IMR-90 (cell line): ENCODE measurements at regions not wholly inside any gene's neighbourhood (a gene's known extent, or its start where the extent isn't known, plus 50 kb on each side); places are given as distances from the start of the nearest gene placed in this dataset.

Source experiments
- ATAC-seq: fragments of 200-7000 bp; cut with Tn5 transposase; 2 replicates; pipeline ENCODE4 v1.9.1; 2020; ENCODE audit warnings: low read depth, mild to moderate bottlenecking, moderate library complexity
- BruUV-seq: library from RNA; stranded (reverse); fragments of 400-500 nt; replicated peaks from 2 replicates; lab custom pipeline; 2021; lab: Mats Ljungman, UMichigan
- CTCF ChIA-PET: fragments of 300-600 bp; formaldehyde crosslinking; extraction: SDS; loops from one replicate; lab custom pipeline; 2021; ENCODE audit warnings: antibody characterized with exemption; lab: Yijun Ruan, JAX
- POLR2A ChIA-PET: fragments of 300-600 bp; sonication (Branson Sonifier 250); formaldehyde crosslinking; loops from one replicate; lab custom pipeline; 2022; ENCODE audit warnings: antibody characterized with exemption; ENCODE audit not compliant: unreplicated experiment; lab: Charles Lee
- DNase-seq: peaks from one replicate; pipeline ENCODE4 v3.0.0; 2013
- H2AFZ ChIP-seq: replicated peaks from 2 replicates; pipeline ENCODE3; 2013; ENCODE audit warnings: low read length, mild to moderate bottlenecking; ENCODE audit not compliant: poor library complexity
- H2AK5ac ChIP-seq: 2 replicates; pipeline ENCODE4 v1.6.1; 2013; ENCODE audit warnings: low read depth, low read length, inconsistent platforms
- H2AK9ac ChIP-seq: replicated peaks from 2 replicates; pipeline ENCODE3; 2013; ENCODE audit warnings: mild to moderate bottlenecking, low read depth, low read length, moderate library complexity; ENCODE audit not compliant: poor library complexity
- H2BK120ac ChIP-seq: 2 replicates; pipeline ENCODE4 v1.6.1; 2013; ENCODE audit warnings: low read depth, low read length, inconsistent platforms
- H2BK15ac ChIP-seq: 3 replicates; pipeline ENCODE4 v1.6.1; 2013; ENCODE audit warnings: low read depth, low read length, inconsistent platforms
- H2BK20ac ChIP-seq: 2 replicates; pipeline ENCODE4 v1.6.1; 2013; ENCODE audit warnings: low read depth, mild to moderate bottlenecking, inconsistent platforms, low read length, moderate library complexity
- H2BK5ac ChIP-seq: 2 replicates; pipeline ENCODE4 v1.6.1; 2013; ENCODE audit warnings: mild to moderate bottlenecking, low read depth, low read length, inconsistent platforms; ENCODE audit not compliant: poor library complexity, severe bottlenecking
- H3K14ac ChIP-seq: replicated peaks from 2 replicates; pipeline ENCODE4 v1.6.1; 2013; ENCODE audit warnings: low read depth, low read length, inconsistent platforms
- H3K18ac ChIP-seq: 2 replicates; pipeline ENCODE4 v1.6.1; 2013; ENCODE audit warnings: low read depth, low read length, control low read depth
- H3K23ac ChIP-seq: 2 replicates; pipeline ENCODE4 v1.6.1; 2013; ENCODE audit warnings: low read depth, low read length, inconsistent platforms
- H3K27ac ChIP-seq: 2 replicates; pipeline ENCODE4 v1.5.1; 2013; ENCODE audit warnings: mild to moderate bottlenecking, control low read depth, low read length; ENCODE audit not compliant: insufficient read depth
- H3K27me3 ChIP-seq: 2 replicates; pipeline ENCODE4 v1.6.1; 2013; ENCODE audit warnings: low read length; ENCODE audit not compliant: control insufficient read depth, insufficient read depth
- H3K36me3 ChIP-seq: 2 replicates; pipeline ENCODE4 v1.6.1; 2013; ENCODE audit warnings: low read length, mixed read lengths; ENCODE audit not compliant: control insufficient read depth, insufficient read depth
- H3K4ac ChIP-seq: 2 replicates; pipeline ENCODE4 v1.6.1; 2013; ENCODE audit warnings: low read depth, low read length, inconsistent platforms
- H3K4me1 ChIP-seq: 2 replicates; pipeline ENCODE4 v1.6.1; 2013; ENCODE audit warnings: low read length, mixed read lengths; ENCODE audit not compliant: control insufficient read depth, insufficient read depth
- H3K4me2 ChIP-seq: 2 replicates; pipeline ENCODE4 v1.6.1; 2013; ENCODE audit warnings: low read depth, mild to moderate bottlenecking, control low read depth, low read length, moderate library complexity
- H3K4me3 ChIP-seq: 2 replicates; pipeline ENCODE4 v1.5.1; 2013; ENCODE audit warnings: low read depth, mild to moderate bottlenecking, control low read depth, low read length, moderate library complexity; ENCODE audit not compliant: insufficient read depth
- H3K56ac ChIP-seq: 2 replicates; pipeline ENCODE4 v1.6.1; 2013; ENCODE audit warnings: low read length, inconsistent platforms; ENCODE audit not compliant: insufficient read depth; ENCODE audit errors: extremely low read depth
- H3K79me1 ChIP-seq, 2 experiments: 2 replicates each; pipeline ENCODE4 v1.6.1; 2013; ENCODE audit warnings: low read length in 2 of 2, inconsistent platforms in 1 of 2, low read depth in 1 of 2
- H3K9ac ChIP-seq: 2 replicates; pipeline ENCODE4 v1.6.1; 2013; ENCODE audit warnings: low read depth, low read length, control low read depth
- H3K9me1 ChIP-seq: 2 replicates; pipeline ENCODE4 v1.6.1; 2013; ENCODE audit warnings: low read length, inconsistent platforms; ENCODE audit not compliant: insufficient read depth
- H3K9me3 ChIP-seq: 2 replicates; pipeline ENCODE4 v1.6.1; 2013; ENCODE audit warnings: low read length; ENCODE audit not compliant: control insufficient read depth, insufficient read depth
- H4K20me1 ChIP-seq: 2 replicates; pipeline ENCODE4 v1.6.1; 2013; ENCODE audit warnings: low read length, inconsistent platforms; ENCODE audit not compliant: insufficient read depth
- H4K5ac ChIP-seq: 2 replicates; pipeline ENCODE4 v1.6.1; 2013; ENCODE audit warnings: mild to moderate bottlenecking, low read depth, low read length, control low read depth
- H4K8ac ChIP-seq, 2 experiments: 2 replicates each; pipeline ENCODE4 v1.6.1; 2013; ENCODE audit warnings: low read depth in 2 of 2, low read length in 2 of 2, control low read depth in 1 of 2, inconsistent platforms in 1 of 2
- H4K91ac ChIP-seq: 2 replicates; pipeline ENCODE4 v1.6.1; 2013; ENCODE audit warnings: low read depth, low read length, inconsistent platforms; ENCODE audit not compliant: insufficient read depth
- BHLHE40 ChIP-seq: fragments of 150-350 bp; IDR thresholded peaks from 2 replicates; pipeline ENCODE4 v1.6.1; 2016; ENCODE audit warnings: mild to moderate bottlenecking, low read depth, low read length
- CEBPB ChIP-seq: IDR thresholded peaks from 2 replicates; pipeline ENCODE4 v1.6.1; 2012; ENCODE audit warnings: low read depth, low read length, improper control_type of control experiment
- CHD1 ChIP-seq: IDR thresholded peaks from 2 replicates; pipeline ENCODE4 v1.6.1; 2012; ENCODE audit warnings: low read depth, low read length, improper control_type of control experiment
- ELK1 ChIP-seq: fragments of 150-350 bp; IDR thresholded peaks from 2 replicates; pipeline ENCODE4 v1.6.1; 2016; ENCODE audit warnings: low read depth, mild to moderate bottlenecking, low read length, moderate library complexity, borderline replicate concordance
- FOS ChIP-seq: fragments of 150-350 bp; IDR thresholded peaks from 2 replicates; pipeline ENCODE4 v1.6.1; 2016; ENCODE audit warnings: low read depth, low read length
- MAFK ChIP-seq: IDR thresholded peaks from 2 replicates; pipeline ENCODE4 v1.6.1; 2012; ENCODE audit warnings: low read depth, low read length, improper control_type of control experiment
- MAZ ChIP-seq: IDR thresholded peaks from 2 replicates; pipeline ENCODE4 v1.6.1; 2012; ENCODE audit warnings: low read depth, mild to moderate bottlenecking, low read length, improper control_type of control experiment, moderate library complexity, borderline replicate concordance
- MXI1 ChIP-seq: IDR thresholded peaks from 2 replicates; pipeline ENCODE4 v1.6.1; 2012; ENCODE audit warnings: low read depth, mild to moderate bottlenecking, low read length, moderate library complexity, borderline replicate concordance
- NFE2L2 ChIP-seq: fragments of 150-350 bp; IDR thresholded peaks from 2 replicates; pipeline ENCODE4 v1.6.1; 2016; ENCODE audit warnings: low read depth, mild to moderate bottlenecking, low read length
- POLR2A ChIP-seq: IDR thresholded peaks from 2 replicates; pipeline ENCODE4 v1.6.1; 2012; ENCODE audit warnings: mild to moderate bottlenecking, low read depth, low read length
- RAD21 ChIP-seq: IDR thresholded peaks from 2 replicates; pipeline ENCODE4 v1.6.1; 2012; ENCODE audit warnings: low read length, improper control_type of control experiment
- RCOR1 ChIP-seq: IDR thresholded peaks from 2 replicates; pipeline ENCODE4 v1.6.1; 2012; ENCODE audit warnings: mild to moderate bottlenecking, low read length, improper control_type of control experiment; ENCODE audit not compliant: insufficient replicate concordance
- RFX5 ChIP-seq: IDR thresholded peaks from 2 replicates; pipeline ENCODE4 v1.8.0; 2012; ENCODE audit warnings: low read depth, mild to moderate bottlenecking, low read length, moderate library complexity
- SMC3 ChIP-seq: fragments of 150-350 bp; IDR thresholded peaks from 2 replicates; pipeline ENCODE4 v1.6.1; 2016; ENCODE audit warnings: low read depth, mild to moderate bottlenecking, antibody characterized with exemption, low read length, moderate library complexity
- WGBS, 2 experiments: methylation state at CpG; one replicate each; pipeline versions ENCODE4 v1.1.5 to v1.1.7; 2013; ENCODE audit warnings: missing lambda C conversion rate in 2 of 2; ENCODE audit not compliant: insufficient read length in 1 of 2; ENCODE audit errors: extremely low coverage in 2 of 2; 5-methylcytosine and 5-hydroxymethylcytosine counted together
- dilution Hi-C: fragments of 300-500 bp; cut with HindIII; formaldehyde crosslinking; loops from one replicate; pipeline ENCODE4 v1.14.3; 2018; ENCODE audit warnings: low sequenced_read_pairs; ENCODE audit not compliant: unreplicated experiment
- in situ Hi-C: fragments of 300-500 bp; cut with MboI; formaldehyde crosslinking; loops from 3 replicates; pipeline ENCODE4 v1.14.3; 2019; ENCODE audit warnings: low sequenced_read_pairs, inconsistent platforms, mixed read lengths
- intact Hi-C: fragments of 100-400 bp; cut with micrococcal nuclease; formaldehyde crosslinking; loops from 2 replicates; pipeline ENCODE4 v1.10.0; 2022
- TF ChIP-seq, protein P1 (sequence below): fragments of 150-350 bp; IDR thresholded peaks from 2 replicates; pipeline ENCODE4 v1.6.1; 2017; ENCODE audit warnings: mild to moderate bottlenecking, antibody characterized with exemption, low read length, low read depth
- TF ChIP-seq, protein P2 (sequence below): conservative IDR thresholded peaks from 2 replicates; pipeline ENCODE4 v1.5.1; 2012; ENCODE audit warnings: mild to moderate bottlenecking, low read depth, low read length, improper control_type of control experiment

DNA sequence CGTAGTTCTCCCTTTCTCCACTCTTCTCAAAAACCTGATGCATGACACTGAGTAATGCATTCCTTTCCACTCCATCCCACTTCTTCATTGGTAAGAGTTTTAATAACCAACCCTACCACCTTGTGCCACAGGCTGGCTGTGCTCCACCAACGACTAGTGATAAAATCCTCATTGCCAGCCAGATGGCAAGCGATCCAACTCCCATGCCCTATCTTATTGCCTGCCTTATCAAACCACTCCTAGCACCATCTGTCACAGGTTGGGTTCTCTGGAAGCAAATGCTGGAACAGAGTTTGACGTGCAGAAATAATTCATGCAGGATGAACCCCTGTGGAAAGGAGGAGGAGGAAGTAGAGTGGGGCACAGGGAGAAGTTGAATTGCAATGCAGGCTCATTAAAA is 99.5 kb downstream of the CHD9NB start:
- no peak overlapping the region for H2BK20ac ChIP-seq
- BruUV-seq = no TSS peak
- H4K5ac ChIP-seq = no peak overlapping the region
- no peak overlapping the region for H4K91ac ChIP-seq
- TF ChIP-seq SMC3 = no peak
- no peak for TF ChIP-seq MXI1
- no peak for TF ChIP-seq POLR2A
- TF ChIP-seq, protein P1, sequence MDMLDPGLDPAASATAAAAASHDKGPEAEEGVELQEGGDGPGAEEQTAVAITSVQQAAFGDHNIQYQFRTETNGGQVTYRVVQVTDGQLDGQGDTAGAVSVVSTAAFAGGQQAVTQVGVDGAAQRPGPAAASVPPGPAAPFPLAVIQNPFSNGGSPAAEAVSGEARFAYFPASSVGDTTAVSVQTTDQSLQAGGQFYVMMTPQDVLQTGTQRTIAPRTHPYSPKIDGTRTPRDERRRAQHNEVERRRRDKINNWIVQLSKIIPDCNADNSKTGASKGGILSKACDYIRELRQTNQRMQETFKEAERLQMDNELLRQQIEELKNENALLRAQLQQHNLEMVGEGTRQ = no peak
- no peak for TF ChIP-seq RFX5
- no peak for TF ChIP-seq RCOR1
- TF ChIP-seq, protein P2, sequence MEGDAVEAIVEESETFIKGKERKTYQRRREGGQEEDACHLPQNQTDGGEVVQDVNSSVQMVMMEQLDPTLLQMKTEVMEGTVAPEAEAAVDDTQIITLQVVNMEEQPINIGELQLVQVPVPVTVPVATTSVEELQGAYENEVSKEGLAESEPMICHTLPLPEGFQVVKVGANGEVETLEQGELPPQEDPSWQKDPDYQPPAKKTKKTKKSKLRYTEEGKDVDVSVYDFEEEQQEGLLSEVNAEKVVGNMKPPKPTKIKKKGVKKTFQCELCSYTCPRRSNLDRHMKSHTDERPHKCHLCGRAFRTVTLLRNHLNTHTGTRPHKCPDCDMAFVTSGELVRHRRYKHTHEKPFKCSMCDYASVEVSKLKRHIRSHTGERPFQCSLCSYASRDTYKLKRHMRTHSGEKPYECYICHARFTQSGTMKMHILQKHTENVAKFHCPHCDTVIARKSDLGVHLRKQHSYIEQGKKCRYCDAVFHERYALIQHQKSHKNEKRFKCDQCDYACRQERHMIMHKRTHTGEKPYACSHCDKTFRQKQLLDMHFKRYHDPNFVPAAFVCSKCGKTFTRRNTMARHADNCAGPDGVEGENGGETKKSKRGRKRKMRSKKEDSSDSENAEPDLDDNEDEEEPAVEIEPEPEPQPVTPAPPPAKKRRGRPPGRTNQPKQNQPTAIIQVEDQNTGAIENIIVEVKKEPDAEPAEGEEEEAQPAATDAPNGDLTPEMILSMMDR = no peak
- no peak for TF ChIP-seq BHLHE40
- no peak for TF ChIP-seq CEBPB
- no peak for TF ChIP-seq MAZ
- no peak for TF ChIP-seq ELK1
- no peak for TF ChIP-seq NFE2L2
- no peak for TF ChIP-seq FOS
- no peak for TF ChIP-seq MAFK
- no peak for TF ChIP-seq CHD1
- no peak for TF ChIP-seq RAD21
- DNase-seq = no peak
- H3K27me3 ChIP-seq = no peaks in the 10 kb centered on the region
- no peaks in the 10 kb centered on the region for H3K36me3 ChIP-seq
- no peak overlapping the region for H2BK120ac ChIP-seq
- H2AK5ac ChIP-seq = no peak overlapping the region
- H3K9me3 ChIP-seq = 0 out of 2 replicates have a peak, but pooled peaks cover 1% of the 10 kb centered on the region
- in situ Hi-C loops (no loop called here), dilution Hi-C loops (no loop called here), intact Hi-C loops (no loop called here)
- whole genome bisulfite sequencing, 2 experiments = no CpG with 5 or more reads among the region's 4 CpGs
- CTCF ChIA-PET = no interaction called here
- ATAC-seq = no peak
- H4K8ac ChIP-seq = no peak overlapping the region
- H3K4me2 ChIP-seq = no peak overlapping the region
- no peak overlapping the region for H3K18ac ChIP-seq
- H3K4me1 ChIP-seq = no peaks in the 10 kb centered on the region
- H2AK9ac ChIP-seq = no peak overlapping the region
- no peak overlapping the region for H2BK15ac ChIP-seq
- H3K23ac ChIP-seq = no peak overlapping the region
- no peaks in the 10 kb centered on the region for H3K9me1 ChIP-seq
- no peak overlapping the region for H3K4ac ChIP-seq
- H4K20me1 ChIP-seq = no peaks in the 10 kb centered on the region
- H3K27ac ChIP-seq = no peak overlapping the region
- H3K56ac ChIP-seq = no peak overlapping the region; the same call in 1 of the 2 replicates
- no peaks in the 10 kb centered on the region for H3K79me1 ChIP-seq
- no peak overlapping the region for H3K9ac ChIP-seq
- no peak overlapping the region for H3K4me3 ChIP-seq
- no peak overlapping the region for H2BK5ac ChIP-seq
- H3K14ac ChIP-seq = no peak overlapping the region
- no peak overlapping the region for H2AFZ ChIP-seq
- POLR2A ChIA-PET = no interaction called here
